A549 (cell line): ENCODE measurements at regions not wholly inside any gene's neighbourhood (a gene's known extent, or its start where the extent isn't known, plus 50 kb on each side); places are given as distances from the start of the nearest gene placed in this dataset.

Experiments used
- ATAC-seq, 2 experiments: fragments of 200-7000 bp in 1 of 2; fragments of >200 bp in 1 of 2; cut with Nextera tagmentation in 1 of 2; cut with Tn5 transposase in 1 of 2; 3 replicates each; pipeline versions ENCODE4 v1.8.0 to v1.9.1; 2018 to 2020; ENCODE audit warnings: mild to moderate bottlenecking in 1 of 2, moderate library complexity in 1 of 2
- CTCF ChIA-PET: fragments of 300-600 bp; sonication (Branson Sonifier 250); formaldehyde crosslinking; extraction: SDS; loops from one replicate; lab custom pipeline; 2021; ENCODE audit warnings: antibody characterized with exemption, inconsistent platforms; lab: Yijun Ruan, JAX
- POLR2A ChIA-PET: fragments of 350-600 bp; formaldehyde crosslinking; extraction: SDS; loops from one replicate; lab custom pipeline; 2021; ENCODE audit warnings: antibody characterized with exemption, inconsistent platforms; lab: Yijun Ruan, JAX
- DNase-seq, 2 experiments: peaks; one replicate each; pipeline versions ENCODE4 v3.0.0 to v3.0.0-alpha.2; 2011 to 2016; ENCODE audit warnings: low read depth in 1 of 2, low spot score in 1 of 2
- FAIRE-seq: peaks from 2 replicates; lab custom pipeline; 2011; peaks lifted over from hg19 to GRCh38; lab: Jason Lieb, UNC
- H3K27ac ChIP-seq, 2 experiments: fragments of >200 bp; sonication (Bioruptor Twin); formaldehyde crosslinking; 3 replicates each; pipeline ENCODE4 v1.5.1; 2016 to 2017
- H3K4me1 ChIP-seq: fragments of >200 bp; sonication (Bioruptor Twin); formaldehyde crosslinking; 3 replicates; pipeline ENCODE4 v1.6.1; 2016
- H3K4me2 ChIP-seq: fragments of >200 bp; sonication (Bioruptor Twin); formaldehyde crosslinking; 3 replicates; pipeline ENCODE4 v1.6.1; 2016
- H3K4me3 ChIP-seq: fragments of >200 bp; sonication (Bioruptor Twin); formaldehyde crosslinking; 3 replicates; pipeline ENCODE4 v1.5.1; 2016
- H3K9me3 ChIP-seq: fragments of >200 bp; sonication (Bioruptor Twin); formaldehyde crosslinking; 3 replicates; pipeline ENCODE4 v1.6.1; 2016
- BHLHE40 ChIP-seq: IDR thresholded peaks from 2 replicates; pipeline ENCODE4 v1.6.1; 2012; ENCODE audit warnings: low read depth, low read length, inconsistent platforms
- CHD4 ChIP-seq: fragments of 200-600 bp; sonication (generic); IDR thresholded peaks from 2 replicates; pipeline ENCODE4 v1.6.1; 2016; ENCODE audit warnings: antibody characterized with exemption, mild to moderate bottlenecking, borderline replicate concordance
- EHMT2 ChIP-seq: fragments of 200-600 bp; sonication (generic); IDR thresholded peaks from 2 replicates; pipeline ENCODE4 v1.6.1; 2016; ENCODE audit warnings: antibody characterized with exemption, low read depth, mild to moderate bottlenecking, moderate library complexity
- EP300 ChIP-seq, 2 experiments: fragments of >200 bp; sonication (Bioruptor Twin); formaldehyde crosslinking; IDR thresholded peaks; 2 replicates in 1 of 2; 3 replicates in 1 of 2; pipeline ENCODE4 v1.6.1; 2016 to 2017
- HDAC2 ChIP-seq: fragments of 200-600 bp; sonication (generic); IDR thresholded peaks from 2 replicates; pipeline ENCODE4 v1.6.1; 2016
- HOXB13 ChIP-seq: fragments of 250-450 bp; sonication (Bioruptor Pico); IDR thresholded peaks from 2 replicates; pipeline ENCODE4 v1.5.0; 2020; ENCODE audit warnings: low read depth, mild to moderate bottlenecking, moderate library complexity
- MAFK ChIP-seq: fragments of 450-650 bp; IDR thresholded peaks from 2 replicates; pipeline ENCODE4 v1.6.1; 2014; ENCODE audit not compliant: partially characterized antibody
- POLR2AphosphoS2 ChIP-seq: conservative IDR thresholded peaks from 2 replicates; pipeline ENCODE4 v1.6.1; 2012; ENCODE audit warnings: low read length, improper control_type of control experiment, inconsistent platforms
- RFX5 ChIP-seq: fragments of 450-650 bp; IDR thresholded peaks from 2 replicates; pipeline ENCODE4 v1.7.1; 2014; ENCODE audit warnings: antibody characterized with exemption, mild to moderate bottlenecking, moderate library complexity
- ZFP36 ChIP-seq: fragments of 450-650 bp; IDR thresholded peaks from 2 replicates; pipeline ENCODE4 v1.6.1; 2014; ENCODE audit warnings: borderline replicate concordance; ENCODE audit not compliant: partially characterized antibody
- WGBS: methylation state at CpG from one replicate; pipeline ENCODE4 v1.1.6; 2017; ENCODE audit errors: missing lambda C conversion rate; 5-methylcytosine and 5-hydroxymethylcytosine counted together
- small RNA-seq, 6 experiments: library from RNA; depleted of rRNA; stranded (forward); fragments of <200 nt; gene quantifications; one replicate each; pipeline ENCODE3, GENCODE V24; 2012
- TF ChIP-seq, protein P1 (sequence below): fragments of >200 bp; sonication (Bioruptor Twin); formaldehyde crosslinking; IDR thresholded peaks from 2 replicates; pipeline ENCODE4 v1.6.1; 2016
- TF ChIP-seq, protein P2 (sequence below): fragments of >200 bp; sonication (Bioruptor Twin); formaldehyde crosslinking; IDR thresholded peaks from 3 replicates; pipeline ENCODE4 v1.6.1; 2016
- TF ChIP-seq, protein P3 (sequence below): fragments of 250-450 bp; sonication (Bioruptor Pico); IDR thresholded peaks from 2 replicates; pipeline ENCODE4 v1.5.0; 2021; ENCODE audit warnings: mild to moderate bottlenecking, moderate library complexity, borderline replicate concordance
- TF ChIP-seq, protein P4 (sequence below): fragments of 200-600 bp; sonication (generic); IDR thresholded peaks from 2 replicates; pipeline ENCODE4 v1.6.1; 2016; ENCODE audit warnings: antibody characterized with exemption, mild to moderate bottlenecking, moderate library complexity

DNA sequence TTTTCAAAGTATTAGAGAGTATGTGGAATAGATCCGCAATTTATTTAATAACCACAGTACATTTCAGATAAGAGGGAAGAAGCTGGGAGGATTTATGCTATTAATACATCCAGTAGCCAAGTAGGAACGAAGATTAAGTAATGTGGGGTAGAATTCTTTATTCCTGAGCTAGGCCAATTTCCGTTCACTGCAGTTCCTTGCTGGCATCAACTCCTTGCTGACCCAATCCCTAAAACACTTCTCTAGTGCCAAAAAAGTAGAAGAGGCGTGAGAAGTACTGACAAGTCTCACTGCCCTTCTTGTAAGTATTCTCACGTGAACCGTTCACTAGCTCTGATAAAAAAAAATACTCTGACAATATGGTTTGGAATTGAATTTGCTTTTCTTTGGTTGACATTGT, 211.4 kb downstream of the EPHA4 start:
- H3K9me3 ChIP-seq, result no peaks in the 10 kb centered on the region
- DNase-seq (no peak), ATAC-seq (no peak), FAIRE-seq (no peak)
- no peak overlapping the region for H3K4me3 ChIP-seq
- TF ChIP-seq, protein P1, sequence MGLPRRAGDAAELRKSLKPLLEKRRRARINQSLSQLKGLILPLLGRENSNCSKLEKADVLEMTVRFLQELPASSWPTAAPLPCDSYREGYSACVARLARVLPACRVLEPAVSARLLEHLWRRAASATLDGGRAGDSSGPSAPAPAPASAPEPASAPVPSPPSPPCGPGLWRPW, result no peak
- TF ChIP-seq, protein P2, sequence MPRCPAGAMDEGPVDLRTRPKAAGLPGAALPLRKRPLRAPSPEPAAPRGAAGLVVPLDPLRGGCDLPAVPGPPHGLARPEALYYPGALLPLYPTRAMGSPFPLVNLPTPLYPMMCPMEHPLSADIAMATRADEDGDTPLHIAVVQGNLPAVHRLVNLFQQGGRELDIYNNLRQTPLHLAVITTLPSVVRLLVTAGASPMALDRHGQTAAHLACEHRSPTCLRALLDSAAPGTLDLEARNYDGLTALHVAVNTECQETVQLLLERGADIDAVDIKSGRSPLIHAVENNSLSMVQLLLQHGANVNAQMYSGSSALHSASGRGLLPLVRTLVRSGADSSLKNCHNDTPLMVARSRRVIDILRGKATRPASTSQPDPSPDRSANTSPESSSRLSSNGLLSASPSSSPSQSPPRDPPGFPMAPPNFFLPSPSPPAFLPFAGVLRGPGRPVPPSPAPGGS, result no peak
- TF ChIP-seq, protein P3, sequence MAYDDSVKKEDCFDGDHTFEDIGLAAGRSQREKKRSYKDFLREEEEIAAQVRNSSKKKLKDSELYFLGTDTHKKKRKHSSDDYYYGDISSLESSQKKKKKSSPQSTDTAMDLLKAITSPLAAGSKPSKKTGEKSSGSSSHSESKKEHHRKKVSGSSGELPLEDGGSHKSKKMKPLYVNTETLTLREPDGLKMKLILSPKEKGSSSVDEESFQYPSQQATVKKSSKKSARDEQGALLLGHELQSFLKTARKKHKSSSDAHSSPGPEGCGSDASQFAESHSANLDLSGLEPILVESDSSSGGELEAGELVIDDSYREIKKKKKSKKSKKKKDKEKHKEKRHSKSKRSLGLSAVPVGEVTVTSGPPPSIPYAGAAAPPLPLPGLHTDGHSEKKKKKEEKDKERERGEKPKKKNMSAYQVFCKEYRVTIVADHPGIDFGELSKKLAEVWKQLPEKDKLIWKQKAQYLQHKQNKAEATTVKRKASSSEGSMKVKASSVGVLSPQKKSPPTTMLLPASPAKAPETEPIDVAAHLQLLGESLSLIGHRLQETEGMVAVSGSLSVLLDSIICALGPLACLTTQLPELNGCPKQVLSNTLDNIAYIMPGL (CRISPR knock-in tag), result no peak
- TF ChIP-seq RFX5 (no peak), MAFK (no peak), EHMT2 (no peak), POLR2AphosphoS2 (no peak), HOXB13 (CRISPR knock-in tag) (no peak), HDAC2 (no peak), ZFP36 (no peak), BHLHE40 (no peak)
- WGBS, result 9% methylated on average over 6 of the region's 6 CpGs
- no peak overlapping the region for H3K27ac ChIP-seq
- no peaks in the 10 kb centered on the region for H3K4me1 ChIP-seq
- CTCF ChIA-PET, result no interaction called here
- POLR2A ChIA-PET, result no interaction called here
- H3K4me2 ChIP-seq, result no peak overlapping the region

DNA sequence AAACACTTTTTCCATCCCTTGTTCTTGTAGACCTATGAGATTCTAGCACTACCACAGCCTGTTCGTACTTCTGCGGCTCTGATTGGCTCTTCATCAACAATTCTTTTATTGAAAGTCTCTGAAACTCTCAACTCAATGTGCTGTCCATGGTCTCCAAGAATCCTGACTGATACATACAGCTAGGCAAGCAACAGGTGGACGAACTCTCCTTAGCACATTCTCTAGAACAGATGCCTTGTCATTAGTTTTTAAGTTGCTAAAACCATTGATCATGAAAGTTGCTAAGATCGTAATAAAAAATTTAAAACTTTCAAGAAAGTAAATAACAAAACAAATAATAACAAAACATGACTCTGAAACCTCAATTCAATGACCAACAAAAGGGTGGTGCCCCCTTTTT, 210.5 kb downstream of the EPHA4 start:
- H3K4me1 ChIP-seq, result no peaks in the 10 kb centered on the region
- TF ChIP-seq, protein P4, sequence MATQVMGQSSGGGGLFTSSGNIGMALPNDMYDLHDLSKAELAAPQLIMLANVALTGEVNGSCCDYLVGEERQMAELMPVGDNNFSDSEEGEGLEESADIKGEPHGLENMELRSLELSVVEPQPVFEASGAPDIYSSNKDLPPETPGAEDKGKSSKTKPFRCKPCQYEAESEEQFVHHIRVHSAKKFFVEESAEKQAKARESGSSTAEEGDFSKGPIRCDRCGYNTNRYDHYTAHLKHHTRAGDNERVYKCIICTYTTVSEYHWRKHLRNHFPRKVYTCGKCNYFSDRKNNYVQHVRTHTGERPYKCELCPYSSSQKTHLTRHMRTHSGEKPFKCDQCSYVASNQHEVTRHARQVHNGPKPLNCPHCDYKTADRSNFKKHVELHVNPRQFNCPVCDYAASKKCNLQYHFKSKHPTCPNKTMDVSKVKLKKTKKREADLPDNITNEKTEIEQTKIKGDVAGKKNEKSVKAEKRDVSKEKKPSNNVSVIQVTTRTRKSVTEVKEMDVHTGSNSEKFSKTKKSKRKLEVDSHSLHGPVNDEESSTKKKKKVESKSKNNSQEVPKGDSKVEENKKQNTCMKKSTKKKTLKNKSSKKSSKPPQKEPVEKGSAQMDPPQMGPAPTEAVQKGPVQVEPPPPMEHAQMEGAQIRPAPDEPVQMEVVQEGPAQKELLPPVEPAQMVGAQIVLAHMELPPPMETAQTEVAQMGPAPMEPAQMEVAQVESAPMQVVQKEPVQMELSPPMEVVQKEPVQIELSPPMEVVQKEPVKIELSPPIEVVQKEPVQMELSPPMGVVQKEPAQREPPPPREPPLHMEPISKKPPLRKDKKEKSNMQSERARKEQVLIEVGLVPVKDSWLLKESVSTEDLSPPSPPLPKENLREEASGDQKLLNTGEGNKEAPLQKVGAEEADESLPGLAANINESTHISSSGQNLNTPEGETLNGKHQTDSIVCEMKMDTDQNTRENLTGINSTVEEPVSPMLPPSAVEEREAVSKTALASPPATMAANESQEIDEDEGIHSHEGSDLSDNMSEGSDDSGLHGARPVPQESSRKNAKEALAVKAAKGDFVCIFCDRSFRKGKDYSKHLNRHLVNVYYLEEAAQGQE, result peak; percentile 36; the same call in 1 of the 2 replicates
- no peak for TF ChIP-seq EP300 (IDR thresholded peaks at IDR 0.05)
- DNase-seq (no peak), FAIRE-seq (no peak), ATAC-seq (no peak)
- ChIA-PET CTCF (interaction anchor here (0.6 kb wide), 1 partner anchor 1606 kb away, joined by 3 read pairs; no protein-coding TSS in a partner anchor), POLR2A (no interaction called here)
- H3K4me3 ChIP-seq, result no peak overlapping the region
- no peak overlapping the region for H3K27ac ChIP-seq
- no peaks in the 10 kb centered on the region for H3K9me3 ChIP-seq
- H3K4me2 ChIP-seq, result no peak overlapping the region
- WGBS, result 4% methylated on average over 4 of the region's 4 CpGs

DNA sequence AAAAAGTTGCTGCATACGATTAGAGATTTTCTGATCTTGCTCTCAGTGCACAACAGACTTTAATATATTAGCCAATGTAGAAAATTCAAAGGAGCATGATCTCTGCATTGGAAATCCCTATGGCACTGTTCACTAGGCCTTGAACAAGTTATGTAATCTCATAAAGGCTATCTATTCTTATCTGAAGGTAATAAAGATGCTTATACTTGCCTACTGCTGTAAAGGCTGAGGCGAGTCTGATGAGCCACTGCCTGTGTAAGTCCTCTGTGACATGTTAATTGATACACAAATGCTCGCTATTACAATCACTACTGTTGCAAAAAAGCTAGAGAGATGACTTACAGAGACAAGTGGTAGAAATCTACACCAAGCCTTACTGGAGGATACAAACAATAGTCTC, 207.4 kb downstream of the EPHA4 start:
- no peak for FAIRE-seq
- ChIA-PET CTCF (no interaction called here), POLR2A (no interaction called here)
- Histone ChIP-seq H3K4me2 (no peak overlapping the region), H3K9me3 (no peaks in the 10 kb centered on the region), H3K27ac (no peak overlapping the region), H3K4me1 (no peaks in the 10 kb centered on the region), H3K4me3 (no peak overlapping the region)
- ATAC-seq, result no peak
- no peak for TF ChIP-seq CHD4
- DNase-seq, result no peak
- 53% methylated on average over 3 of the region's 3 CpGs for WGBS

Small RNA genes in the stretch of these regions (small RNA-seq; reads per million reads assigned to genes)
- gene AC011233.1, result 0 reads per million in 6 experiments
- gene MIR4268, result 0 reads per million in 6 experiments
